B cell (primary cell): ENCODE measurements at regions not wholly inside any gene's neighbourhood (a gene's known extent, or its start where the extent isn't known, plus 50 kb on each side); places are given as distances from the start of the nearest gene placed in this dataset.

Source experiments
- EZH2 ChIP-seq: IDR thresholded peaks from 2 replicates; pipeline ENCODE4 v1.6.1; 2012; ENCODE audit warnings: borderline replicate concordance, low read depth, mild to moderate bottlenecking, moderate library complexity, low read length; ENCODE audit not compliant: insufficient read depth, poor library complexity, severe bottlenecking
- TF ChIP-seq, protein P1 (sequence below): fragments of 200-600 bp; IDR thresholded peaks from one replicate; pipeline ENCODE4 v1.8.0; 2022; ENCODE audit warnings: antibody characterized with exemption, mild to moderate bottlenecking

DNA sequence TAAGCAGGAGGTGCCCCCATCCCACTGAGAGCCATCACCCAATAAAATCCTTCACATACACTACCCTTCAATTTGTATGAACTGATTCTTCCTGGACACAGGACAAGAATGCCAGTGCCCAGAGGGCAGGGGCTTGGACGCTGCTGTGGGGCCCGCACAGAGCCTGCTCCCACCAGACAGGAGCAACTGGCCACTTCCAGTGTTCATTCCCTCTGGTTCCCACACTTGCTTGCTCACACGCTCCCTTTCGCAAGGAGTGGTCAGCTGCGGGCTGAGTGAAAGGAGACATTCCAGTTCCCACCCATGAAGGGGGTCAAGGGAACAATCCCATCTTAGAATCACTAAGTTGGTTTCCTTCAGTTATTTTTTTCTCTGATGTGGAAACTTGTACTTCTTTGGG lies 314.5 kb upstream of the ACO1 start:
- TF ChIP-seq, protein P1, sequence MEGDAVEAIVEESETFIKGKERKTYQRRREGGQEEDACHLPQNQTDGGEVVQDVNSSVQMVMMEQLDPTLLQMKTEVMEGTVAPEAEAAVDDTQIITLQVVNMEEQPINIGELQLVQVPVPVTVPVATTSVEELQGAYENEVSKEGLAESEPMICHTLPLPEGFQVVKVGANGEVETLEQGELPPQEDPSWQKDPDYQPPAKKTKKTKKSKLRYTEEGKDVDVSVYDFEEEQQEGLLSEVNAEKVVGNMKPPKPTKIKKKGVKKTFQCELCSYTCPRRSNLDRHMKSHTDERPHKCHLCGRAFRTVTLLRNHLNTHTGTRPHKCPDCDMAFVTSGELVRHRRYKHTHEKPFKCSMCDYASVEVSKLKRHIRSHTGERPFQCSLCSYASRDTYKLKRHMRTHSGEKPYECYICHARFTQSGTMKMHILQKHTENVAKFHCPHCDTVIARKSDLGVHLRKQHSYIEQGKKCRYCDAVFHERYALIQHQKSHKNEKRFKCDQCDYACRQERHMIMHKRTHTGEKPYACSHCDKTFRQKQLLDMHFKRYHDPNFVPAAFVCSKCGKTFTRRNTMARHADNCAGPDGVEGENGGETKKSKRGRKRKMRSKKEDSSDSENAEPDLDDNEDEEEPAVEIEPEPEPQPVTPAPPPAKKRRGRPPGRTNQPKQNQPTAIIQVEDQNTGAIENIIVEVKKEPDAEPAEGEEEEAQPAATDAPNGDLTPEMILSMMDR: no peak
- no peak for TF ChIP-seq EZH2
